Transverse colon (tissue), 4 donors: ENCODE measurements at regions not wholly inside any gene's neighbourhood (a gene's known extent, or its start where the extent isn't known, plus 50 kb on each side); places are given as distances from the start of the nearest gene placed in this dataset.

Experiments used
- EP300 ChIP-seq: sonication (generic); formaldehyde crosslinking; IDR thresholded peaks from one replicate; pipeline ENCODE4 v1.6.1; 2017; ENCODE audit warnings: antibody characterized with exemption, low read depth
- POLR2AphosphoS5 ChIP-seq, 3 donors: sonication (generic); formaldehyde crosslinking; IDR thresholded peaks; one replicate each; pipeline ENCODE4 v1.6.1; 2016; ENCODE audit warnings: antibody characterized with exemption in 3 of 3
- TF ChIP-seq, protein P1 (sequence below), 5 experiments: fragments of 200-600 bp in 3 of 5; fragments of 450-650 bp in 2 of 5; sonication (generic) in 3 of 5; IDR thresholded peaks; 1 replicate in 2 of 5; 2 replicates in 3 of 5; pipeline ENCODE4 v1.5.1; 2016 to 2017; ENCODE audit warnings: antibody characterized with exemption in 5 of 5, inconsistent platforms in 3 of 5, mild to moderate bottlenecking in 2 of 5, moderate library complexity in 1 of 5

- TF ChIP-seq, protein P1, sequence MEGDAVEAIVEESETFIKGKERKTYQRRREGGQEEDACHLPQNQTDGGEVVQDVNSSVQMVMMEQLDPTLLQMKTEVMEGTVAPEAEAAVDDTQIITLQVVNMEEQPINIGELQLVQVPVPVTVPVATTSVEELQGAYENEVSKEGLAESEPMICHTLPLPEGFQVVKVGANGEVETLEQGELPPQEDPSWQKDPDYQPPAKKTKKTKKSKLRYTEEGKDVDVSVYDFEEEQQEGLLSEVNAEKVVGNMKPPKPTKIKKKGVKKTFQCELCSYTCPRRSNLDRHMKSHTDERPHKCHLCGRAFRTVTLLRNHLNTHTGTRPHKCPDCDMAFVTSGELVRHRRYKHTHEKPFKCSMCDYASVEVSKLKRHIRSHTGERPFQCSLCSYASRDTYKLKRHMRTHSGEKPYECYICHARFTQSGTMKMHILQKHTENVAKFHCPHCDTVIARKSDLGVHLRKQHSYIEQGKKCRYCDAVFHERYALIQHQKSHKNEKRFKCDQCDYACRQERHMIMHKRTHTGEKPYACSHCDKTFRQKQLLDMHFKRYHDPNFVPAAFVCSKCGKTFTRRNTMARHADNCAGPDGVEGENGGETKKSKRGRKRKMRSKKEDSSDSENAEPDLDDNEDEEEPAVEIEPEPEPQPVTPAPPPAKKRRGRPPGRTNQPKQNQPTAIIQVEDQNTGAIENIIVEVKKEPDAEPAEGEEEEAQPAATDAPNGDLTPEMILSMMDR (IDR thresholded peaks at IDR 0.05): no peak
- TF ChIP-seq POLR2AphosphoS5 (IDR thresholded peaks at IDR 0.05) (no peak), EP300 (no peak)
Observed at GRCh38 chr13:22085001-22085400, 414.1 kb downstream of the FGF9 start.
